ENCODE measurements at regions not wholly inside any gene's neighbourhood (a gene's known extent, or its start where the extent isn't known, plus 50 kb on each side); places are given as distances from the start of the nearest gene placed in this dataset.
A peak's percentile ranks its signal among the peaks of the same experiment; 100 is the strongest.

GRCh38 chr14:104450811-104451401 lies 128.7 kb upstream of the C14orf180 start:
- peaks cover 3 to 7% of the 10 kb centered on the region in 2 donors for H3K9me3 ChIP-seq
- H3K4me3 ChIP-seq, result no peak overlapping the region
- TF ChIP-seq CTCF (IDR thresholded peaks at IDR 0.05), result no peak
- TF ChIP-seq POLR2A (IDR thresholded peaks at IDR 0.05), result no peak
- no peak for TF ChIP-seq POLR2AphosphoS5 (IDR thresholded peaks at IDR 0.05)
- TF ChIP-seq EP300 (IDR thresholded peaks at IDR 0.05; ENCODE audit: low read depth), result no peak
- 98% methylated on average over 8 of the region's 28 CpGs; no CpG with 5 or more reads in 1 of the 2 donors for WGBS, 2 donors (ENCODE audit: low coverage in 1 of 2)
- H3K4me1 ChIP-seq, result no peaks in the 10 kb centered on the region
- H3K27ac ChIP-seq, result no peak overlapping the region
- H3K36me3 ChIP-seq, result no peaks in the 10 kb centered on the region
- peaks cover 52% of the 10 kb centered on the region for H3K27me3 ChIP-seq
- intact Hi-C loops (cut with DNase I; ENCODE audit: low total_unique reads), result no loop called here
- DNase-seq, result no peak
- in situ Hi-C loops (cut with MboI; ENCODE audit: low pct_ligation_motif_present in 1 of 4, low pct_unique_long_range_greater_than_20kb in 1 of 4, low sequenced_read_pairs in 3 of 4), result no loop called here

- no peak for DNase-seq
- TF ChIP-seq EP300 (IDR thresholded peaks at IDR 0.05; ENCODE audit: low read depth) (no peak), CTCF (IDR thresholded peaks at IDR 0.05) (no peak)
- no peaks in the 10 kb centered on the region for H3K36me3 ChIP-seq
- H3K27me3 ChIP-seq, result peaks cover 48% of the 10 kb centered on the region
- no peak overlapping the region for H3K27ac ChIP-seq
- no peaks in the 10 kb centered on the region for H3K4me1 ChIP-seq
- no peak overlapping the region for H3K4me3 ChIP-seq
- intact Hi-C loops (cut with DNase I; ENCODE audit: low total_unique reads) (no loop called here), in situ Hi-C loops (cut with MboI; ENCODE audit: low pct_ligation_motif_present in 1 of 4, low pct_unique_long_range_greater_than_20kb in 1 of 4, low sequenced_read_pairs in 3 of 4) (no loop called here)
- 85% methylated on average over 10 of the region's 10 CpGs; no CpG with 5 or more reads in 1 of the 2 donors for WGBS, 2 donors (ENCODE audit: low coverage in 1 of 2)
- H3K9me3 ChIP-seq, result peaks cover 3 to 7% of the 10 kb centered on the region in 2 donors
These were observed 128.1 kb upstream of the C14orf180 start for GRCh38 chr14:104451474-104451873.

- Histone ChIP-seq H3K9me3 (no peaks in the 10 kb centered on the region), H3K36me3 (no peaks in the 10 kb centered on the region), H3K4me1 (peaks cover 0 to 7% (median 5%) of the 10 kb centered on the region in 4 donors), H3K27ac (no peak overlapping the region), H3K27me3 (peaks cover 74% of the 10 kb centered on the region), H3K4me3 (no peak overlapping the region)
- 50 to 68% methylated on average over 8 to 9 of the region's 9 CpGs for WGBS, 2 donors (ENCODE audit: low coverage in 1 of 2)
- no peak for DNase-seq
- in situ Hi-C loops (cut with MboI; ENCODE audit: low pct_ligation_motif_present in 1 of 4, low pct_unique_long_range_greater_than_20kb in 1 of 4, low sequenced_read_pairs in 3 of 4) (no loop called here), intact Hi-C loops (cut with DNase I; ENCODE audit: low total_unique reads) (no loop called here)
- TF ChIP-seq POLR2AphosphoS5 (IDR thresholded peaks at IDR 0.05), result no peak
- no peak for TF ChIP-seq EP300 (IDR thresholded peaks at IDR 0.05; ENCODE audit: low read depth)
- no peak for TF ChIP-seq CTCF (IDR thresholded peaks at IDR 0.05)
- no peak for TF ChIP-seq POLR2A (IDR thresholded peaks at IDR 0.05)
These were observed 120.7 kb upstream of the C14orf180 start for GRCh38 chr14:104458845-104459244.

GRCh38 chr14:104460791-104461651 lies 118.5 kb upstream of the C14orf180 start:
- 18 to 28% methylated on average over 4 to 45 of the region's 47 CpGs for WGBS, 2 donors (ENCODE audit: low coverage in 1 of 2)
- no peak for TF ChIP-seq CTCF (IDR thresholded peaks at IDR 0.05)
- TF ChIP-seq POLR2AphosphoS5 (IDR thresholded peaks at IDR 0.05), result no peak
- no peak for TF ChIP-seq EP300 (IDR thresholded peaks at IDR 0.05; ENCODE audit: low read depth)
- Histone ChIP-seq H3K36me3 (no peaks in the 10 kb centered on the region), H3K4me1 (peaks cover 0 to 7% (median 5%) of the 10 kb centered on the region in 4 donors), H3K9me3 (no peaks in the 10 kb centered on the region), H3K4me3 (peak overlapping the region in 1 of 4 donors; percentile 28), H3K27ac (no peak overlapping the region), H3K27me3 (peaks cover 79% of the 10 kb centered on the region)
- intact Hi-C loops (cut with DNase I; ENCODE audit: low total_unique reads), result no loop called here
- DNase-seq, result no peak
- in situ Hi-C loops (cut with MboI; ENCODE audit: low pct_ligation_motif_present in 1 of 4, low pct_unique_long_range_greater_than_20kb in 1 of 4, low sequenced_read_pairs in 3 of 4), result no loop called here
